OCI-LY1 (cell line): ENCODE measurements at regions not wholly inside any gene's neighbourhood (a gene's known extent, or its start where the extent isn't known, plus 50 kb on each side); places are given as distances from the start of the nearest gene placed in this dataset.

Experiments used
- CTCF ChIP-seq: fragments of 200-600 bp; sonication (generic), shearing (Covaris generic); IDR thresholded peaks from 2 replicates; pipeline ENCODE4 v1.5.1; 2017; ENCODE audit warnings: mild to moderate bottlenecking, antibody characterized with exemption, low read length, moderate library complexity, mixed read lengths
- EZH2 ChIP-seq: fragments of 200-600 bp; sonication (generic), shearing (Covaris generic); IDR thresholded peaks from 2 replicates; pipeline ENCODE4 v1.8.0; 2017; ENCODE audit warnings: borderline replicate concordance, mixed run types, mild to moderate bottlenecking, antibody characterized with exemption, low read length, moderate library complexity, mixed read lengths

- TF ChIP-seq CTCF (no peak), EZH2 (no peak)
Measured at GRCh38 chr14:106507354-106507753, 981.0 kb downstream of the TMEM121 start.
